ENCODE measurements at regions not wholly inside any gene's neighbourhood (a gene's known extent, or its start where the extent isn't known, plus 50 kb on each side); places are given as distances from the start of the nearest gene placed in this dataset.

- no peak for TF ChIP-seq EZH2 (IDR thresholded peaks at IDR 0.05)
- no peak for TF ChIP-seq CTCF (IDR thresholded peaks at IDR 0.05)
- TF ChIP-seq EZH2phosphoT487 (IDR thresholded peaks at IDR 0.05): no peak
Measured at GRCh38 chr12:115770643-115771042, 506.9 kb downstream of the MED13L start.
